H1 (cell line): ENCODE measurements at regions not wholly inside any gene's neighbourhood (a gene's known extent, or its start where the extent isn't known, plus 50 kb on each side); places are given as distances from the start of the nearest gene placed in this dataset.

Source experiments
- E2F6 ChIP-seq: IDR thresholded peaks from 2 replicates; pipeline ENCODE4 v1.6.1; 2012; ENCODE audit warnings: inconsistent platforms
- TAF1 ChIP-seq: IDR thresholded peaks from 2 replicates; pipeline ENCODE4 v1.6.1; 2011; ENCODE audit warnings: mild to moderate bottlenecking, low read depth, low read length

GRCh38 chr3:69454204-69454787 lies 68.4 kb upstream of the FRMD4B start (continued):
- no peak for TF ChIP-seq E2F6
- no peak for TF ChIP-seq TAF1
